NB4 (cell line): ENCODE measurements at regions not wholly inside any gene's neighbourhood (a gene's known extent, or its start where the extent isn't known, plus 50 kb on each side); places are given as distances from the start of the nearest gene placed in this dataset.
"Not testable (repeated sequence)": the region's sequence is repeated elsewhere in the genome, so short reads cannot be mapped to it uniquely, and the experiment has no call there.

ENCODE experiments used
- DNase-seq: peaks from one replicate; pipeline ENCODE4 v3.0.0; 2010; ENCODE audit warnings: low read depth
- H3K4me3 ChIP-seq: one replicate; pipeline ENCODE4 v1.5.1; 2011; ENCODE audit warnings: mild to moderate bottlenecking, low read depth, low read length, moderate library complexity
- CTCF ChIP-seq: IDR thresholded peaks from one replicate; pipeline ENCODE4 v1.5.1; 2012; ENCODE audit warnings: low read depth, low read length
- MAX ChIP-seq: IDR thresholded peaks from 2 replicates; pipeline ENCODE4 v1.6.1; 2011; ENCODE audit warnings: low read depth, low read length
- MYC ChIP-seq: IDR thresholded peaks from 2 replicates; pipeline ENCODE4 v1.6.1; 2011; ENCODE audit warnings: low read depth, low read length
- POLR2A ChIP-seq: IDR thresholded peaks from 2 replicates; pipeline ENCODE4 v1.6.1; 2011; ENCODE audit warnings: mild to moderate bottlenecking; ENCODE audit not compliant: insufficient read length; ENCODE audit errors: extremely low read depth

GRCh38 chr5:99510237-99510866, 581.5 kb upstream of the CHD1 start:
- DNase-seq, H3K4me3 ChIP-seq: not testable (repeated sequence)

- H3K4me3 ChIP-seq, DNase-seq: not testable (repeated sequence)
Observed at GRCh38 chr5:99509064-99509463, 580.3 kb upstream of the CHD1 start.

- not testable (repeated sequence) for DNase-seq, H3K4me3 ChIP-seq
Observed at GRCh38 chr5:99495456-99495855, 566.6 kb upstream of the CHD1 start.

- DNase-seq = not testable (repeated sequence)
Observed at GRCh38 chr5:99478450-99478849, 549.6 kb upstream of the CHD1 start.

GRCh38 chr5:99473328-99473727, 544.5 kb upstream of the CHD1 start:
- H3K4me3 ChIP-seq, DNase-seq: not testable (repeated sequence)

More at GRCh38 chr5:99478450-99478849, 549.6 kb upstream of the CHD1 start:
- not testable (repeated sequence) for H3K4me3 ChIP-seq

- DNase-seq, H3K4me3 ChIP-seq: not testable (repeated sequence)
Observed at GRCh38 chr5:99471726-99472125, 542.9 kb upstream of the CHD1 start.

- H3K4me3 ChIP-seq, DNase-seq: not testable (repeated sequence)
Observed at GRCh38 chr5:99471178-99471577, 542.4 kb upstream of the CHD1 start.

- not testable (repeated sequence) for H3K4me3 ChIP-seq, DNase-seq
Observed at GRCh38 chr5:99470636-99471035, 541.8 kb upstream of the CHD1 start.

GRCh38 chr5:99460701-99461100, 531.9 kb upstream of the CHD1 start:
- DNase-seq = no peak
- TF ChIP-seq MYC (no peak), MAX (no peak), CTCF (no peak), POLR2A (no peak)
- H3K4me3 ChIP-seq = no peak overlapping the region

- TF ChIP-seq CTCF (no peak), MAX (no peak), MYC (no peak), POLR2A (no peak)
- H3K4me3 ChIP-seq = no peak overlapping the region
- no peak for DNase-seq
Observed at GRCh38 chr5:99453196-99453595, 524.4 kb upstream of the CHD1 start.

- TF ChIP-seq MAX (no peak), MYC (no peak), CTCF (no peak), POLR2A (no peak)
- H3K4me3 ChIP-seq = no peak overlapping the region
- no peak for DNase-seq
Observed at GRCh38 chr5:99449786-99450185, 521.0 kb upstream of the CHD1 start.
